ENCODE measurements at regions not wholly inside any gene's neighbourhood (a gene's known extent, or its start where the extent isn't known, plus 50 kb on each side); places are given as distances from the start of the nearest gene placed in this dataset.
A peak's percentile ranks its signal among the peaks of the same experiment; 100 is the strongest.
"Not testable (repeated sequence)": the region's sequence is repeated elsewhere in the genome, so short reads cannot be mapped to it uniquely, and the experiment has no call there.

- CTCF ChIA-PET, result interaction anchor here (1.1 kb wide), 1 partner anchor 222 kb away, joined by 3 read pairs; no protein-coding TSS in a partner anchor
- Mint-ChIP-seq H3K4me1 (ENCODE audit: low read depth) (peaks cover 5% of the 10 kb centered on the region), H3K9me3 (peaks cover 5% of the 10 kb centered on the region), H3K4me3 (no peak overlapping the region), H3K36me3 (ENCODE audit: low read depth) (no peaks in the 10 kb centered on the region), H3K27ac (no peak overlapping the region), H3K27me3 (ENCODE audit: low read depth) (no peaks in the 10 kb centered on the region)
- no peak for DNase-seq
- intact Hi-C loops (cut with micrococcal nuclease), result no loop called here
Measured at GRCh38 chr3:177385831-177386301, 188.6 kb upstream of the TBL1XR1 start.

- peaks cover 5% of the 10 kb centered on the region for H3K9me3 Mint-ChIP-seq
- intact Hi-C loops (cut with micrococcal nuclease), result no loop called here
- no peaks in the 10 kb centered on the region for H3K27me3 Mint-ChIP-seq (ENCODE audit: low read depth)
- peaks cover 5% of the 10 kb centered on the region for H3K4me1 Mint-ChIP-seq (ENCODE audit: low read depth)
- DNase-seq, result no peak
- no peak overlapping the region for H3K4me3 Mint-ChIP-seq
- CTCF ChIA-PET, result interaction anchor here (0.6 to 1.1 kb wide), 2 partner anchors 9 to 22 kb away, joined by 4 to 5 read pairs; no protein-coding TSS in a partner anchor
- no peak overlapping the region for H3K27ac Mint-ChIP-seq
- no peaks in the 10 kb centered on the region for H3K36me3 Mint-ChIP-seq (ENCODE audit: low read depth)
Measured at GRCh38 chr3:177388209-177388608, 190.9 kb upstream of the TBL1XR1 start.

- H3K4me1 Mint-ChIP-seq (ENCODE audit: low read depth); H3K36me3 Mint-ChIP-seq (ENCODE audit: low read depth); H3K27me3 Mint-ChIP-seq (ENCODE audit: low read depth); CTCF ChIA-PET; H3K9me3 Mint-ChIP-seq; H3K27ac Mint-ChIP-seq; intact Hi-C loops (cut with micrococcal nuclease); DNase-seq: not testable (repeated sequence)
- peak overlapping the region; percentile 4 for H3K4me3 Mint-ChIP-seq
Measured at GRCh38 chr3:177394231-177395024, 197.1 kb upstream of the TBL1XR1 start.

- intact Hi-C loops (cut with micrococcal nuclease), result no loop called here
- Mint-ChIP-seq H3K27ac (no peak overlapping the region), H3K27me3 (ENCODE audit: low read depth) (no peaks in the 10 kb centered on the region), H3K4me3 (no peak overlapping the region), H3K4me1 (ENCODE audit: low read depth) (no peaks in the 10 kb centered on the region), H3K9me3 (peaks cover 5% of the 10 kb centered on the region), H3K36me3 (ENCODE audit: low read depth) (no peaks in the 10 kb centered on the region)
- DNase-seq, result no peak
- CTCF ChIA-PET, result no interaction called here
Measured at GRCh38 chr3:177396733-177397132, 199.5 kb upstream of the TBL1XR1 start.

GRCh38 chr3:177401375-177401774 is 204.1 kb upstream of the TBL1XR1 start:
- H3K27me3 Mint-ChIP-seq (ENCODE audit: low read depth), result no peaks in the 10 kb centered on the region
- intact Hi-C loops (cut with micrococcal nuclease), result no loop called here
- no peak for DNase-seq
- H3K4me1 Mint-ChIP-seq (ENCODE audit: low read depth), result no peaks in the 10 kb centered on the region
- no peak overlapping the region for H3K27ac Mint-ChIP-seq
- peaks cover 5% of the 10 kb centered on the region for H3K9me3 Mint-ChIP-seq
- no peak overlapping the region for H3K4me3 Mint-ChIP-seq
- CTCF ChIA-PET, result interaction anchor here (0.6 kb wide), 1 partner anchor 286 kb away, joined by 3 read pairs; no protein-coding TSS in a partner anchor
- no peaks in the 10 kb centered on the region for H3K36me3 Mint-ChIP-seq (ENCODE audit: low read depth)

GRCh38 chr3:177402533-177402932 is 205.3 kb upstream of the TBL1XR1 start:
- Mint-ChIP-seq H3K4me1 (ENCODE audit: low read depth) (no peaks in the 10 kb centered on the region), H3K9me3 (peaks cover 5% of the 10 kb centered on the region), H3K36me3 (ENCODE audit: low read depth) (no peaks in the 10 kb centered on the region), H3K27me3 (ENCODE audit: low read depth) (no peaks in the 10 kb centered on the region), H3K4me3 (no peak overlapping the region), H3K27ac (no peak overlapping the region)
- intact Hi-C loops (cut with micrococcal nuclease), result no loop called here
- CTCF ChIA-PET, result no interaction called here
- DNase-seq, result no peak

- Mint-ChIP-seq H3K4me3 (no peak overlapping the region), H3K9me3 (no peaks in the 10 kb centered on the region), H3K36me3 (ENCODE audit: low read depth) (no peaks in the 10 kb centered on the region), H3K27me3 (ENCODE audit: low read depth) (no peaks in the 10 kb centered on the region), H3K27ac (no peak overlapping the region), H3K4me1 (ENCODE audit: low read depth) (no peaks in the 10 kb centered on the region)
- CTCF ChIA-PET, result interaction anchor here (0.6 kb wide), 1 partner anchor 126 kb away, joined by 3 read pairs; no protein-coding TSS in a partner anchor
- intact Hi-C loops (cut with micrococcal nuclease), result no loop called here
- no peak for DNase-seq
Measured at GRCh38 chr3:177405191-177405672, 207.9 kb upstream of the TBL1XR1 start.

- H3K4me3 Mint-ChIP-seq, result no peak overlapping the region
- intact Hi-C loops (cut with micrococcal nuclease), result no loop called here
- peaks cover 9% of the 10 kb centered on the region for H3K4me1 Mint-ChIP-seq (ENCODE audit: low read depth)
- no peak overlapping the region for H3K27ac Mint-ChIP-seq
- no peaks in the 10 kb centered on the region for H3K36me3 Mint-ChIP-seq (ENCODE audit: low read depth)
- no peaks in the 10 kb centered on the region for H3K27me3 Mint-ChIP-seq (ENCODE audit: low read depth)
- DNase-seq, result peak; percentile 19
- no peaks in the 10 kb centered on the region for H3K9me3 Mint-ChIP-seq
- CTCF ChIA-PET, result interaction anchor here (1.5 kb wide), 1 partner anchor 22 kb away, joined by 4 read pairs; no protein-coding TSS in a partner anchor
Measured at GRCh38 chr3:177410730-177411129, 213.4 kb upstream of the TBL1XR1 start.

- H3K36me3 Mint-ChIP-seq (ENCODE audit: low read depth), result no peaks in the 10 kb centered on the region
Measured at GRCh38 chr3:177411201-177411600, 213.9 kb upstream of the TBL1XR1 start.

GRCh38 chr3:177412677-177413170 is 215.4 kb upstream of the TBL1XR1 start:
- H3K27me3 Mint-ChIP-seq (ENCODE audit: low read depth); H3K27ac Mint-ChIP-seq; CTCF ChIA-PET; intact Hi-C loops (cut with micrococcal nuclease); H3K9me3 Mint-ChIP-seq; H3K4me3 Mint-ChIP-seq; H3K36me3 Mint-ChIP-seq (ENCODE audit: low read depth); DNase-seq: not testable (repeated sequence)
- H3K4me1 Mint-ChIP-seq (ENCODE audit: low read depth), result peaks cover 12% of the 10 kb centered on the region

More at GRCh38 chr3:177411201-177411600, 213.9 kb upstream of the TBL1XR1 start:
- no peaks in the 10 kb centered on the region for H3K9me3 Mint-ChIP-seq
- peaks cover 9% of the 10 kb centered on the region for H3K4me1 Mint-ChIP-seq (ENCODE audit: low read depth)
- intact Hi-C loops (cut with micrococcal nuclease), result no loop called here
- H3K27me3 Mint-ChIP-seq (ENCODE audit: low read depth), result no peaks in the 10 kb centered on the region
- CTCF ChIA-PET, result interaction anchor here (1.5 kb wide), 1 partner anchor 23 kb away, joined by 4 read pairs; no protein-coding TSS in a partner anchor
- no peak overlapping the region for H3K27ac Mint-ChIP-seq
- no peak overlapping the region for H3K4me3 Mint-ChIP-seq
- no peak for DNase-seq

- H3K4me3 Mint-ChIP-seq, result no peak overlapping the region
- H3K36me3 Mint-ChIP-seq (ENCODE audit: low read depth), result no peaks in the 10 kb centered on the region
- CTCF ChIA-PET, result no interaction called here
- peaks cover 16% of the 10 kb centered on the region for H3K4me1 Mint-ChIP-seq (ENCODE audit: low read depth)
- H3K27me3 Mint-ChIP-seq (ENCODE audit: low read depth), result no peaks in the 10 kb centered on the region
- intact Hi-C loops (cut with micrococcal nuclease), result no loop called here
- H3K9me3 Mint-ChIP-seq, result no peaks in the 10 kb centered on the region
- DNase-seq, result no peak
- H3K27ac Mint-ChIP-seq, result no peak overlapping the region
Measured at GRCh38 chr3:177414093-177414492, 216.8 kb upstream of the TBL1XR1 start.

- Mint-ChIP-seq H3K36me3 (ENCODE audit: low read depth) (no peaks in the 10 kb centered on the region), H3K9me3 (no peaks in the 10 kb centered on the region), H3K27ac (peak overlapping the region; percentile 21), H3K27me3 (ENCODE audit: low read depth) (no peaks in the 10 kb centered on the region), H3K4me1 (ENCODE audit: low read depth) (peaks cover 25% of the 10 kb centered on the region), H3K4me3 (no peak overlapping the region)
- DNase-seq, result no peak
- CTCF ChIA-PET, result no interaction called here
- intact Hi-C loops (cut with micrococcal nuclease), result loop anchor here (1.0 kb wide), 1 partner anchor 9 kb away; no protein-coding TSS in a partner anchor
Measured at GRCh38 chr3:177418787-177419186, 221.5 kb upstream of the TBL1XR1 start.
